ENCODE measurements at regions not wholly inside any gene's neighbourhood (a gene's known extent, or its start where the extent isn't known, plus 50 kb on each side); places are given as distances from the start of the nearest gene placed in this dataset.

DNA sequence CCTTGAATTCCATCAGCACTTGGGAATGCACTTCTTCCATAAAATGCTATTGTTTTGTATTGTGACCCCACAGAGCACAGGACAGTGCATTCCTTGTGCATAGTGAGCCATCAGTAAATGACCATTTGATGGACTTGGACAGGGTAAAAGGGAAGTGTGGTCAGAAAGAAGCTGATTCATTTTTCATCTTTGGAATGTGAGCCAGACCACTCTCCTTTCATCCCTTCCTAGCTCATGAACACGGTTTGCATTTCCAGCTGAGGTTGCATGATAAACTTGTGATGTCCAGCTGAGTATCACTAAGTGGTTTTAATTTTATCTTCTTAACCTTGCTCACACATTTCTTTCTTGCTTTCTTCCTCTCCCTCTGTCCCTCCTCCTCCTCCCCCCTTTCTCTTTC, 101.3 kb downstream of the NUDT12 start:
- peak; percentile 45 for DNase-seq (ENCODE audit: low spot score)

DNA sequence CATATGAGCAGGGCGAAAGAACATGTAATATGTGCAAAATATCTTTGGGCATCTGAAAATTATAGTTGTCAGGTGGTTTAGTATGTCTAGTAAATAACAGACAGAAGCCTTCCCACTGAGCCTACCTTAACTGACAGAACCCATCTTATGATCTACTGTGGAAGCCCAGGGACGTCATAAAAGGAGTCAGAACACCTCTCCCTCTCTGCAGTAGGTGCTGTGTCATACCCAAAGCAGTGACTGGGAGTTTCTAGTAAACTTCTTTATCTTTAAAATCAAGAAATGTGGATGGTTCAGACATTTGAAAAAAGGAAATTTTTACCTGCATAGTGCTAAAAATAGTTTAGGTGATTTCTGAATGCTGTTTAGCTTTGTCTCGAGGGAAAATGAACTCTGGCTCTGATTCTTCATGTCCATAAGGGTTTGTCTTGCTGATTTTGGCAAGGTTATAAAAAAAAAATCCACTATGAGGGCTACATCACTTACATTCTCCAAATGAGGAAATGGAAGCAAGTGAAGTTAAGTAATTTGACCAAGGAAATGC, 104.0 kb downstream of the NUDT12 start:
- DNase-seq (ENCODE audit: low spot score) = no peak

DNA sequence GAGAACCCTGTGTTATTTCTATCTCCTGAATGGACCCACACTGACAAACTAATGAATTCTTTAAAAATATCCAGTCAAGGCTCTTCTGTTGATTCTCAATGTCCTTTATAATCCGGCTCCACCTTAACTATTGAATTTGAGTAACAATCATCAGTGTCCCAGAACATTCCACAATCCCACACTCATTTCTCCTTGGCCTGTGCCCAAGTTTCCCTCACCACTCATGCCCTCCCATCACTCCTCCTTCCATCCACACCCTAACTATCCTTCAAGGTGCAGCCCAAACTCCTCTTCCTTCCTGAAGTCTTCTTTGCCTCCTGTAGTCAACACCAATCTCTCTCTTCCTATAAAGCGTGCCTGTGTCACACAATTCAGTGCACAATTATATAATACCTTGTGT, 106.1 kb downstream of the NUDT12 start:
- DNase-seq (ENCODE audit: low spot score) = no peak

DNA sequence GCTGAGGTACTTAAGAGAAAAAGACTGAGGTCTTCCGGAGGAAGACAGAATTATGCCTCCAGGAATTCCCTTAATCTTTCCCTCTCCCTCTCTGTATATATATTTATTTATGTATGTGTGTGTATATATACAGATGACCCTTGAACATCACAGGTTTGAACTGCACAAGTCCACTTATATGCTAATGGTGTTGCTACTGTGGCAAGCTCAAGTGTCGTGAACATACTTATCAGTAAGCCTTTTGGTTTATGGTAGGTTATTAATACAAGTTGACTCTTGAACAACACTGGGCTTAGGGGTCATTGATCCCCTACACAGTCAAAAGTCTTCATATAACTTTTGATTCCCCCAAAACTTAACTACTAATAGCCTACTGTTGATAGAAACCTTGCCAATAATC, 106.8 kb downstream of the NUDT12 start:
- DNase-seq (ENCODE audit: low spot score) = no peak

DNA sequence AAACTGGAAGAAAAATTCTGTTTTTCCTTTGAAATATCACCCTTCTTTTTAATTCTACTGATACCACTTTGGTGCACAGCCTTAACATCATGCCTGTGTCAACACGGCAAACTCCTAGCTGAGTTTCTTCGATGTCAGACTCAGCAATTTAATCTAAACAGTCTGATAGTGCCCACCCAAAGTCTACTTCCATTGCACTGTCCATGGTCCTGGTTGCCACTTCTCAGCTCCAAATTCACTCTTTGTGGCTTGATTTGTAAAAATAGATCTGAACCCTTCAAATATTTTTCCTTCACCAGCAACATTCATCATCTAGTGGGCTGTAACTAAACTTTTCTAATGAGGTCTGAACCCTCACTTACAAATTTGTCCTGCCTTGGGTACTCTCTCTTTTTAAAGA, 107.8 kb downstream of the NUDT12 start:
- DNase-seq (ENCODE audit: low spot score) = no peak

DNA sequence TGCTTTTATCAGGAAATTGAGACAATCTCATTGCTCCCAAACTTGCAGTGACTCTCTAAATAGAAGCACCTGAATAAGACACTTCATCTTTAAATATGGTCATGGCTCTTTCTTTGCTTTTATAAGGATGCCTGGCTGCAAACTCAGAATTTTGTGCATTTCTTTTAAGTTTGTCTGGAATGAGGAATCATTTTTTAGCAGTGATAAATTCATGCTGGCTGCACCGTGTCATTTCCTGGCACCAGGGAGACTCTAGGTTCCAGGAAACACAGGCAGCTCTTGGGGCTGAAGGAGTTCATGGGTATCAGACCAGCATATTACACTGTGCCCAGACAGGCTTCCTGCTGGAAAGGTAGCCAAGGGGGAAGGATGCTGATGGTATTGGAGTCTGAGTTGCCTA, 109.9 kb downstream of the NUDT12 start:
- no peak for DNase-seq (ENCODE audit: low spot score)

DNA sequence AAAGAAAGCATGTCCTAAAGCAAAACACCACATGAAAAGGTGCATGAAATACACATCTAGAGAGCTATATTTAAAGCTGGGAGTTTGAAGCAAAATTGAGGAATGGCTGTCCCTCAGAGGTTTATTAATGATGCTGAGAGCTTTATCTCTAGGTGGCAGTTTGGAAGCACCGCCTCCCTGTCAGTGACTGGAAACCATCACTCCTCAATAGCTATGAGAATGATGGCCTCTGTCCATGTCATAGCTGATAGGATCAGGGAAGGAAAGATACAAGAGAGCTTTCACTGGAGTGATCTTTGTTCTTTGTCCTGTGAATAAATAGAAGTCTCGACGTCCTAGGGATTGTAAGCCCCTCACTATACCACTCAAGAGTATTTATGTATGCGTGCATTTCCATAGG, 110.5 kb downstream of the NUDT12 start:
- DNase-seq (ENCODE audit: low spot score) = no peak

DNA sequence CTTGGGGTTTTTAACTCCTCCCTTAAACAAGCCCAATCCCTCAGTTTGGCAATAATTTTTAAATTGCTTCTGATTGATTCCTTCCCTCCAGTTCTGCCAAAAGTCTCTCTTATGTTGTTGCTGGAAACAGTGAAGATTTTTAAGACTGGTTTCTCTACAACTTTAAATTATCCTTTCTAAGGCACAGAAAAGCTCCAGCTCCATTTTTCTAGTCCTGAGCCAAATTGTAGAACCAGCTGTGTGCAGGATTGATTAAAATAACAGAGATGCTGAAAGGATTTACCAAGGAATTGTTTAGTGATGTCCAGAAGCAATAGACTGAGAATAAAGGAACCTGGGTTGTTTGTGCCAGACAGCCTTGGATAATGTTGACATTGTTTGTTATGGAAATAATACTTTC, 111.3 kb downstream of the NUDT12 start:
- DNase-seq (ENCODE audit: low spot score) = no peak

DNA sequence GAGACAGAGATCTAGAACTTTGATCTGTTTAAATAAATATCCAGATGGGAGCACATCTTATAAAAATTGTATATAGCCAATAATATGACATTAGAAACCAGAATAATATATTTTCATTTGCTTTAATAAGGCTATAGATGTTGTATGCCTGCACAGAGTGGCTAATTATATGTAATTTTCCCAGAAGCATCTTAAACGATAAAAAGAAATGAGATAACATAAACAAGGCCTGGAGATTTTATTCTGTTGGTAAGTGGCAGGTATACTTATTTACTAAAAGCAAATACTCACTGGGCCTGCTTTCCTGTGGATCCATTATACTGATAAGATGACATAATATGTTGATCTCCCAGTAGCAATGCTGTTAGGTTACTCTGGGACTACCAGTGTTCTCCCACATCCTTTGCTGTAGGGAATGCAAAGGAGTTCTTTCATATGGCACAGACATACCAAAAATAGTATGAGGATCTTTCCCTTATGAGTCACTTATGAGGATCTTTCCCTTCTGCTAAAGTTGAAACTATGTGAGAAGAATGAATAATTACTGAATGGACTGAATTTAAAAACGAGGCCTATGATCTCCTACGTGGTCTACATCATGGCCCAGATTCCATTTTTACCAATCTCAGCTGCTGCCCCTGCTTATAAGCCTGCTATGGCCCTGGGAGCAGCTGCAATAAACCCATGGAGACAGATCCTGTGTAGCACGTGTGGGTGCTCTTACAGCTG, 112.1 kb downstream of the NUDT12 start:
- DNase-seq (ENCODE audit: low spot score) = peak; percentile 74

DNA sequence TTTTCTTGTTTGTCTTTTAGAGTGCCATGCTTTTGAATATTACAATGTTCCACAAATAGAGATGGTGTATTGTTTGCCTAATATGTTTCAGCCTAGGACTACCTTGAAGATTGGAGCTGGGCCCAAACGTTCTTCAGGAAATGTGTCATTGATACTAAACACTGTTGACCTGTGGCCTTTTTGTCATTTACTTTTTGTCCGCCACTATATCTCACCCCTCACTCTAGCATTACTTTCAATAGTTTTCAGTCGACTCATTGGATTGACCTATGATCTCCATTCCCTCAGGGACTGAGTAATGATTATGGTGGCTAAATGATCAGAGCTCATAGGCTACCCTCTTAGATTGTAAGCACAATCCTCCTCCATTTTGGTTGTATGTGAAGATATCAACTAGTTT, 115.8 kb downstream of the NUDT12 start:
- DNase-seq (ENCODE audit: low spot score) = no peak

DNA sequence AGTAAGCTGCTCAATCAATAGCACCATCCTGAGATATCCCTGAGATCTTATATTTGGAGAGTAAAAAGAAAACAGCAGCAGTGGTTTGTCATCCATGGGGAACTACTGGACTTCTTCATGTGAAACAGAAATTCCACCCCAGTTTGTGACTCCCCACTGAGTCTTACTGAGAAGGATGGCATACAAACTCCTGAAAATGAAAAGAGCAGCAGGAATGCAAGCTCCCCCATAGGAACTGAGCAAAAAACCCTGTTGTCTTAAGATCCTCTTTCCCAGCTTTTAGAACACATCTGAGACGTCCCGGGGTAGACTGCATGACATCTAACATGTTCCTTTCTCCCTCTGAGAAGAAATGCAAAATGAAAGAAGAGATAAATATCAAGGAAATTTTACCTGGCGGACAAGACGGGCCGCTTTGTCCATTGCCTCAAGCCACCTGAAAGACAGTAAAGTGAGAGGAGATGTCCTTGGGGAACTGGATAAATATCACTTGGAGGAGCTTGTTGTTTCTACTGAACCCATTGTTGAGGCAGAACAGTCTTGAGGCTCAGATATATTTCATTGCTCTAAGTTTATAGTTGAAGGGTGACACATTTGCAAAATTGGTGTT, 117.1 kb downstream of the NUDT12 start:
- no peak for DNase-seq (ENCODE audit: low spot score)

DNA sequence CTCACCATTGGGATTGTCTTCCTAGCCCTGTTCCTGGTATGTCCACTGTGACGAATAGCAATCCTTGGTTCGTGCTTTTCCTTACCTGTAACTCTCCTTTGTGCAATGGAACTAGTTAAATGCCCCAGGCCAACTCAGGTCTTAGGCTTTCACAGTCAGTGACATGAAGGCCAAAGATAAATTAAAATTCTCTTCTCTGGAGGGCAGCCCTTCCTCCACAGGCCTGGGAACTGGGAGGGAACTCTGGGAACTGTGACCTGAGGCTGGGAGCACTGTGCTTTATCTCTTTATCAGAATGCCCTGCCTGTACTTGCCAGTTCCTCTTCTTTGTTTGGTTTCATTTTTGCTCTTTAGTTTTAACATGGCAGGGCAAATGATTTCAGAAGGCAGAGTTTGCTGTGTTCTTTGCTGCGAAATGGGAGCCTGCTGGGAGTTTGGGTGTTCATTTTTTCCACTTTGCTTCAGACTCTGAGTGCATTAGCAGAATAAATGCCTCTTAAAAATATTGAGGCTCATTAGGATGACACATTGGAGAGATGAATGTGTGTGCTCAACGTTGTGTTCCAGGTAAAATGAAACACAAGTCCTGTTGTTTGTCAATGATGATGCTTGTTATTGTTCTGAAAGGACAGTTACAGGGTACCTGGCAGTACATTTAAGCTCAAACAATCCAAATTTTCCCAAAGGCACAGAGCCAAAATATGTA, 118.1 kb downstream of the NUDT12 start:
- no peak for DNase-seq (ENCODE audit: low spot score)

DNA sequence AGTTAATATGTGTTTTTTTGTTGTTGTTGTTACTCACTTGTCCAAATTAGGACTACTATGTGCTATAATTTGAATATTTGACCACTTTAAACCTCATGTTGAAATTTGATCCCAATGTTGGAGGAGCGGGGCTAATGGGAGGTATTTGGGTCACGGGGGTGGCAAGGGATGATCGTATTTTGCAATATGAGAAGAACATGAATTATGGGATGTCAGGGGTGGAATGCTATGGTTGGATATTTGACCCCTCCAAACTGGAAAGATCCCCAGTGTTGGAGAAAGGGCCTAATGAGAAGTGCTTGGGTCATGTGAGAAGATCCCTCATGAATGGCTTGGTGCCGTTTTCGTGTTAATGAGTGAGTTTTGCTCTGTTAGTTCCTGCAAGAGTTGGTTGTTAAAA, 119.8 kb downstream of the NUDT12 start:
- no peak for DNase-seq (ENCODE audit: low spot score)

DNA sequence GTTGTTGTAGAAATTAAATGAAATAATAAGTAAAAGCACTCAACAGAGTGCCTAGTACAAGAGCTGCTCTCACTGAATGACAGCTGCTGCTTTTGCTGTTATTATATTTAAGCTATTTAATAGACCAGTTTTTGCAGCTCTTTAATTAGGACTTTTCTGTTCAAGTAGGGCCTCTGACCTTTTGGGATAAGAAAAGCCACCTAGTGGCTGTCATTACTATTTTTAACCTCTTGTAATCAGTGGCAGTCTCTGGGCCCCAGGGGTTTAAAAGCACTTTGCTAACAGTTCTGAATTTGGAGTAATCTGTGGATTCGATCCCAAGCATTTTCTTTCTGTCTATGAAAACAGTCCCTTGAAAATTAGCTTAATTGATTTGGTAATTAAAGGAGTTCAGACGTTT, 121.1 kb downstream of the NUDT12 start:
- no peak for DNase-seq (ENCODE audit: low spot score)

DNA sequence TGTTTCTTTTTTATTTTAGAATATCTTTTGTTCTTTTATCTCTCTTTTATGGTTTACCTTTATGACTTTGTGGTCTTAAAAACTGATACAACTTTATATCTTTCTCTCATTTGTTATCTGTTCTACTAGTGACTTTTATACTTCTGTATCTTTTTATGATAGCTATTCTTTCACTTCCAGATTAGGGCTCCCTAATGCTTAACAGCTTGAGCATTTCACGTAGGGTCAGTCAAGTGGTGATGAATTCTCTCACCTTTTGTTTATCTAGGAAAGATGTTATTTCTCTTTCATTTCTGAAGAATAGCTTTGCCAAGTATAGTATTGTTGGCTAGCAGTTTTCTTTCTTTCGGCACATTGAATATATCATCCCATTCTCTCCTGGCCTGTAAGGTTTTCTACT, 123.6 kb downstream of the NUDT12 start:
- DNase-seq (ENCODE audit: low spot score) = no peak

DNA sequence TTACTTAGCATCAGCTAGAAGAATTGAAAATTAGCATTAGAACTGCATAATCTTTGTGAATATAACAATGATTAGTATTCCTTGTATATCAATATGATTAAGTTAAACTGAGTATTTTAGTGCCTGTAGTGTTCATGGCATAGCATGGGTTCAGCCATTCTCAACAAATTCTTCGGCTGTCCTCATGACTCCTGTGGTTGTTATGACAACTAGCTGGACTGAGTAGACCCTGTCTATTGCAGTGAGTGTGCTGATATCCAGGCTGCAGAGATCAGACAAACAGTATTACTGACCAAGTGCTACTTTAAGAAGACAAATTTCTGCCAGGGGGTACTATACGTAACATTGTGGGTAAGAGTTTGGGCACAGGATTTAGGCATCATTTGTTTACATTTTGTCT, 125.9 kb downstream of the NUDT12 start:
- DNase-seq (ENCODE audit: low spot score) = no peak

DNA sequence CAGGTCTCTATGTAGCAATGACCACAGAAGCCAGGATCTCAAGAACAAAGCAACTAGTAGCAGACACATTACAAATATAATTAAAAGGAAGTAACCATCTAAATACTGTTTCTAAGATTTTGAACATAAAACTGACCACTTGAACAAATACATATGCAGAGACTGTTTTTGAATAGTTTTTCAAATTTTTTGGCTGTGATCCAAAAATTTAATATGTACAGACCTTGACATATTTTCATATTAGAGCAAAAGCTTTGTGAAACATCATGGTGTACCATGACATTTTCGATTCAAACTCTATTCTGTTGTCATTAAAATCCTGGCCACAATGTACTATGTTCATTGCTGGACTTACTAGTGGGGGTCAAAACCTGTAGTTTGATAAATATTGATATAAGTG, 126.5 kb downstream of the NUDT12 start:
- DNase-seq (ENCODE audit: low spot score) = no peak

DNA sequence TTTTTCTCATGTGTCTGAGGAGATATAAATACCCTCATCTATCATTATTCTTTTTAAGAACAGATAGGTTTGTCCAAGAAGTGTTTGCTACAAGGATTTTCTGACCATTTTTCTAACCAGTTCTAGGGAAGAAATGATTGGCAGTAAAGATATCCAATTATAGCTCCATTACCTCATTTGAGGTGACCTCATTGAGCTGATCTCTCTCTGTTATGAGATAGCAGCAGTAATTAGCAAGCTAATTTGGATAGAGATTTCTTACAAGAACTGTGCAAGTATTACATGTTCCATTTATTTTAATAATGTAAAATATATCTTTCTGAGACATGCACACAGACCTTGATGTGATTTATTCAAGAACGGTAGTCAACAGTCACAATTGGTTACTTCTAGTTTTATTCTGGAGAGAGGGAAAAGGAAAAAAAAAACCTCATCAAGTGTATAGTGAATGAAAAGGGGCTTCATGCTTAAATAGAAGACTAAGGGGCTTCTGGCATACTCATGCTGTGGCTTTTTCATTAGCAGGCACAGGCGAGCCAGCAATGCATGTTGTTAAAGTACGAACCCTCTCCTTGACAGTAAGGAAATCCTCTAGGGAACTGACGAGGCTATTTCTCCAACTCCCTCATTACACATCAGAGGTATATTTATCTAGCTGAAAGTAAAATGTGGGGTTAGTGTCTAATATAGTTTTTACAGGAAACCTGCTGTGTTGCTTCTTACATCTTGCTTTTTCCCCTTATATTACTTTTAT, 127.3 kb downstream of the NUDT12 start:
- DNase-seq (ENCODE audit: low spot score) = no peak

DNA sequence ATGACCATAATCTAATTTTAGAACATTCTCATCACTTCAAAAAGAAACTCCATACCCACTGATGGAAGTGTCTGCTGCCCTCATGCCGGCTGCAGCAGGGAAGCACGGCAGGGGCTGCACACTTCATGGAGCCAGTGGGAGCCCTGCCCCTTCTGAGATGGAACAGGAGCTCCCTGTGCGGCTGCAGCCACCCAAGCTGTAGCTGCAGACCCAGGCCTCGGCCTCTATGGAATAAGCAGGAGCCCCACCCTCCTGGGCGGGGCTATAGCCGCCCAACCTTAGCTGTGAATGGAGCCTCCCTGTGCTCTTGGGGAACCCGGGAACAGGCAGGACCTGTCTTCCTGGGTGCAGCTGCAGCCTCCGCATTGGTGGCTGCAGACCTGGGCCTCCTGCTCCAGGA, 128.5 kb downstream of the NUDT12 start:
- no peak for DNase-seq (ENCODE audit: low spot score)

DNA sequence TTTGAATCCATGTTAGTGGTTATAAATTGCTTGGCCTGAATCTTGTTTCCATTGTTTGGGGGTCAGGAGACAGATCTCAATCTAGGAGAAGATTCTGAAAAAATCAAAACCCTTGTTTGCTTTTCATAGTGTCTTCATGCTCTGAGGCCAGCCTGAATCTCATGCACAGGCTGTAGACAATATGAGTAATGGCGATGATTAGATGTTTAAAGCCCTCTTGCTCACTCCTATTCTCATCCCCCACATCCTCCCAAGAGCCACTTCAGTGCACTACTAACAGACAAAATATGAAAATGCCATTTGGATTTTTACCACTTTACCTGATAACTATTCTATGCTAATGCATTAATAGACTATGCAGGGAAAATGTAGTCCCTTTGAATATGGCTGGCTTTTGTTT, 129.4 kb downstream of the NUDT12 start:
- no peak for DNase-seq (ENCODE audit: low spot score)

DNA sequence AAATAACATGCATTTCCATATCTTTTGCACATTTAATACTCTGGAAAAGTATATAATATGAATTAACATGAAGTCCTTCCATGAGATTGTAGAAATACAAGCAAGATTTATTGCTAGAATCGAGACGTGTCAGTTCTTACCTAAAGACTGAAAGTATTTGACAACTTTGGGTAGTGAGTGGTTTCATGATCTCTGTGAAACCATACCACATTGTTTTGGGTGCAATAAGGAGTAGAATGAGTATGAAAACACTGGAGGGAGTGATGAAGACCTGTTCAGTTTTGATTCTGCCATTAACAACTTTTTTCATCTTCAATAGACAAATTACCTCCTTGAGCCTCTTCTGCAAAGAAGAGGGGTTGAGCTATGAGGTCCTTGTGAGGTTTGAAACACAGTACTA, 133.7 kb downstream of the NUDT12 start:
- DNase-seq (ENCODE audit: low spot score) = no peak

DNA sequence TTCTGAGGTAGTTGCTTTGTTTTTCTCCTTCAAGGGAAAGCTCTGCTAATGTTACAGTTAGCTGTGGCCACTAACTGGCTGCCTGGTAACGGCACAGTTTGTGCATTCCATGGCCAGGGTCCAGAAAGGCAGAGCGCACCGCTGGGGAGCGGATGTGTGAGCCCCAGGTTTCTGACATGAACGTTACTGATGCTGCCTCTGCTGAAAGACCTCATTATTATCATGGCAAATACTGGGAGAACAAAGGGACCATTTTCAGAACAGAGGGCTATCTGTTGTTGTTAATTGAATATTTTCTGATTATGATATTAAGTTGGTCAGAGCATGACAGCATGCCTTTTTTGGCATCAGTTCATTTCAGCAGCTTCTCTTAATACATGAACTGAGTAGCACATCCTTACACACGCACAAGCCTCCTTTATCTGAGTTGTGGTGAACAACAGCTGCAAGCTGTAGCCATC, 134.1 kb downstream of the NUDT12 start:
- DNase-seq (ENCODE audit: low spot score) = peak; percentile 76
